T47D (cell line): ENCODE measurements at regions not wholly inside any gene's neighbourhood (a gene's known extent, or its start where the extent isn't known, plus 50 kb on each side); places are given as distances from the start of the nearest gene placed in this dataset.
A peak's percentile ranks its signal among the peaks of the same experiment; 100 is the strongest.

Source experiments
- DNase-seq, 2 experiments: peaks; one replicate each; pipeline versions ENCODE4 v3.0.0 to v3.0.0-alpha.2; 2011 to 2012; ENCODE audit warnings: low read depth in 1 of 2, low spot score in 1 of 2
- JUND ChIP-seq: IDR thresholded peaks from 2 replicates; pipeline ENCODE4 v1.6.1; 2012; ENCODE audit warnings: low read depth
- in situ Hi-C: cut with HindIII; loops from 2 replicates; pipeline ENCODE4 v1.10.0; 2016; ENCODE audit warnings: low sequenced_read_pairs, low pct_unique_long_range_greater_than_20kb

- no peak for TF ChIP-seq JUND
- peak in 1 of 2 experiments; percentile 70 for DNase-seq
- in situ Hi-C loops, result no loop called here
Measured at GRCh38 chr16:16797239-16797638, 418.3 kb downstream of the NPIPA7 start.

- no peak for DNase-seq
- in situ Hi-C loops, result no loop called here
- TF ChIP-seq JUND, result no peak
Measured at GRCh38 chr16:16798504-16798903, 419.6 kb downstream of the NPIPA7 start.

- no peak for DNase-seq
- in situ Hi-C loops, result no loop called here
- no peak for TF ChIP-seq JUND
Measured at GRCh38 chr16:16805809-16806208, 426.9 kb downstream of the NPIPA7 start.

- no peak for DNase-seq
- in situ Hi-C loops, result no loop called here
- TF ChIP-seq JUND, result no peak
Measured at GRCh38 chr16:16815641-16816040, 436.7 kb downstream of the NPIPA7 start.

GRCh38 chr16:16817196-16817595, 438.3 kb downstream of the NPIPA7 start:
- TF ChIP-seq JUND, result no peak
- in situ Hi-C loops, result no loop called here
- no peak for DNase-seq

GRCh38 chr16:16821261-16821660, 442.3 kb downstream of the NPIPA7 start:
- no peak for DNase-seq
- in situ Hi-C loops, result no loop called here
- TF ChIP-seq JUND, result no peak

- TF ChIP-seq JUND, result no peak
- in situ Hi-C loops, result no loop called here
- no peak for DNase-seq
Measured at GRCh38 chr16:16828913-16829398, 450.0 kb downstream of the NPIPA7 start.

GRCh38 chr16:16830401-16830800, 451.5 kb downstream of the NPIPA7 start:
- TF ChIP-seq JUND, result no peak
- in situ Hi-C loops, result no loop called here
- DNase-seq, result no peak

GRCh38 chr16:16830973-16831372, 452.0 kb downstream of the NPIPA7 start:
- in situ Hi-C loops, result no loop called here
- DNase-seq, result no peak

GRCh38 chr16:16833165-16833564, 454.2 kb downstream of the NPIPA7 start:
- in situ Hi-C loops, result no loop called here
- TF ChIP-seq JUND, result no peak
- no peak for DNase-seq

More at GRCh38 chr16:16830973-16831372, 452.0 kb downstream of the NPIPA7 start:
- TF ChIP-seq JUND, result no peak

- TF ChIP-seq JUND, result no peak
- in situ Hi-C loops, result no loop called here
- peak in 1 of 2 experiments; percentile 36 for DNase-seq
Measured at GRCh38 chr16:16850274-16850673, 471.3 kb downstream of the NPIPA7 start.

GRCh38 chr16:16857012-16857411, 478.1 kb downstream of the NPIPA7 start:
- TF ChIP-seq JUND, result no peak
- no peak for DNase-seq
- in situ Hi-C loops, result no loop called here

GRCh38 chr16:16857603-16858283, 478.8 kb downstream of the NPIPA7 start:
- in situ Hi-C loops, result no loop called here
- no peak for TF ChIP-seq JUND
- peak in 1 of 2 experiments; percentile 83 for DNase-seq

- DNase-seq, result peak; percentile 39 to 92
- in situ Hi-C loops, result no loop called here
- TF ChIP-seq JUND, result no peak
Measured at GRCh38 chr16:16861546-16861945, 482.6 kb downstream of the NPIPA7 start.
